HG02840 (cell line): ENCODE measurements at regions not wholly inside any gene's neighbourhood (a gene's known extent, or its start where the extent isn't known, plus 50 kb on each side); places are given as distances from the start of the nearest gene placed in this dataset.

ENCODE experiments used
- ATAC-seq: cut with Tn5 transposase; IDR thresholded peaks from one replicate; pipeline ENCODE4 v1.9.1; 2021; ENCODE audit warnings: mild to moderate bottlenecking, moderate library complexity, moderate number of reproducible peaks; ENCODE audit not compliant: unreplicated experiment, low FRiP score

- no peak for ATAC-seq
Observed at GRCh38 chr9:73841018-73841417, 656.1 kb upstream of the RORB start.

GRCh38 chr9:73844135-73844534, 653.0 kb upstream of the RORB start:
- ATAC-seq, result no peak

- ATAC-seq, result no peak
Observed at GRCh38 chr9:73845539-73845938, 651.6 kb upstream of the RORB start.

- ATAC-seq, result no peak
Observed at GRCh38 chr9:73845954-73846690, 651.0 kb upstream of the RORB start.

- no peak for ATAC-seq
Observed at GRCh38 chr9:73847536-73847935, 649.6 kb upstream of the RORB start.

GRCh38 chr9:73853549-73853948, 643.6 kb upstream of the RORB start:
- no peak for ATAC-seq

GRCh38 chr9:73855206-73855605, 641.9 kb upstream of the RORB start:
- ATAC-seq, result no peak

- no peak for ATAC-seq
Observed at GRCh38 chr9:73863924-73864323, 633.2 kb upstream of the RORB start.

- no peak for ATAC-seq
Observed at GRCh38 chr9:73866451-73866850, 630.7 kb upstream of the RORB start.

GRCh38 chr9:73869264-73869663, 627.9 kb upstream of the RORB start:
- peak; percentile 94 for ATAC-seq

- no peak for ATAC-seq
Observed at GRCh38 chr9:73871636-73872035, 625.5 kb upstream of the RORB start.

- no peak for ATAC-seq
Observed at GRCh38 chr9:73872701-73873100, 624.4 kb upstream of the RORB start.

GRCh38 chr9:73880101-73880500, 617.0 kb upstream of the RORB start:
- ATAC-seq, result no peak

- no peak for ATAC-seq
Observed at GRCh38 chr9:73889023-73889422, 608.1 kb upstream of the RORB start.

- no peak for ATAC-seq
Observed at GRCh38 chr9:73890685-73891277, 606.4 kb upstream of the RORB start.

- ATAC-seq, result no peak
Observed at GRCh38 chr9:73892335-73892734, 604.8 kb upstream of the RORB start.

GRCh38 chr9:73893230-73893629, 603.9 kb upstream of the RORB start:
- no peak for ATAC-seq

- ATAC-seq, result no peak
Observed at GRCh38 chr9:73896061-73896460, 601.1 kb upstream of the RORB start.

- no peak for ATAC-seq
Observed at GRCh38 chr9:73906671-73907070, 590.5 kb upstream of the RORB start.

GRCh38 chr9:73911804-73912203, 585.3 kb upstream of the RORB start:
- no peak for ATAC-seq

GRCh38 chr9:73916016-73916673, 581.0 kb upstream of the RORB start:
- no peak for ATAC-seq

GRCh38 chr9:73919712-73920111, 577.4 kb upstream of the RORB start:
- ATAC-seq, result no peak
